ENCODE measurements at regions not wholly inside any gene's neighbourhood (a gene's known extent, or its start where the extent isn't known, plus 50 kb on each side); places are given as distances from the start of the nearest gene placed in this dataset.

DNA sequence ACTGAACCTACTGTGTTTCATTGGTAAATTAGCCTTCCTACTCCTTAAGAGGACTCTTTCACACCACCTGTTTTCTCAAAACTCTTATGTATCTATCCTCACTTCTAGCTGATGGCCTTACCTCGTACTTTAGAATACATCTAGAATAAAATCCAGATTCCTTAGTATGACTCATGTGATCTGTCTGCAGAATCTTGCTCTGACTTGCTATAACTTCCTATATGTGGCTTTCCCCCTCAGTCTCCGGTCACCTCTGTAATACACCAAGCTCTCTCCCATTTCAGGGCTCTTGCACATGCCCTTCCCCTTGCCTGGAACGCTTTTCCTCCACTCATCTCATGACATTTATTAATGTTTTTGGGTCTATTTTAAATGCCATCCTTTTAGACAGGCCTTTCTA is 95.6 kb upstream of the LHCGR start:
- Mint-ChIP-seq H3K27ac (ENCODE audit: unreplicated experiment) (no peak overlapping the region), H3K9me3 (ENCODE audit: unreplicated experiment) (peaks cover 2% of the 10 kb centered on the region), H3K27me3 (ENCODE audit: unreplicated experiment) (peaks cover 2% of the 10 kb centered on the region), H3K4me1 (ENCODE audit: low read depth, unreplicated experiment) (peaks cover 7% of the 10 kb centered on the region), H3K4me3 (ENCODE audit: unreplicated experiment) (no peak overlapping the region), H3K36me3 (ENCODE audit: unreplicated experiment) (no peaks in the 10 kb centered on the region)
- no peak for TF ChIP-seq CTCF (IDR thresholded peaks at IDR 0.05; ENCODE audit: partially characterized antibody, unreplicated experiment)
- no peak for DNase-seq

DNA sequence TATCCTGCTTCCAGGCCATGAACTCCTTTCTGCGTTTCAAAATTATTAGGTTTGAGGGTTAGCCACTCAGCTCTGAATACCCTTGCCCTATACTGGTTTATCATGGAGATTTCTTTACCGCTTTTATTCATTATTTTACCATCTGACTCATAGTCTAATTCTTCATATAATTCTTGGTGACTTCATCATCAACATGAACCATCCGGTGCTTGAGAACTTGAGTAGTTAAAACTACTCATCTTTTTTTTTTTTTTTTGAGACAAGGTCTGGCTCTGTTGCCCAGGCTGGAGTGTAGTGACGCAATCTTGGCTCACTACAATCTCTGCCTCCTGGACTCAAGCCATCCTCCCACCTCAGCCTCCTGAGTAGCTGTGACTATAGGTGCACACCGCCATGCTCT is 94.2 kb upstream of the LHCGR start:
- no peak for TF ChIP-seq CTCF (IDR thresholded peaks at IDR 0.05; ENCODE audit: partially characterized antibody, unreplicated experiment)
- Mint-ChIP-seq H3K4me1 (ENCODE audit: low read depth, unreplicated experiment) (peaks cover 5% of the 10 kb centered on the region), H3K9me3 (ENCODE audit: unreplicated experiment) (peaks cover 3% of the 10 kb centered on the region), H3K27ac (ENCODE audit: unreplicated experiment) (no peak overlapping the region), H3K4me3 (ENCODE audit: unreplicated experiment) (no peak overlapping the region), H3K36me3 (ENCODE audit: unreplicated experiment) (no peaks in the 10 kb centered on the region), H3K27me3 (ENCODE audit: unreplicated experiment) (peaks cover 2% of the 10 kb centered on the region)
- no peak for DNase-seq

DNA sequence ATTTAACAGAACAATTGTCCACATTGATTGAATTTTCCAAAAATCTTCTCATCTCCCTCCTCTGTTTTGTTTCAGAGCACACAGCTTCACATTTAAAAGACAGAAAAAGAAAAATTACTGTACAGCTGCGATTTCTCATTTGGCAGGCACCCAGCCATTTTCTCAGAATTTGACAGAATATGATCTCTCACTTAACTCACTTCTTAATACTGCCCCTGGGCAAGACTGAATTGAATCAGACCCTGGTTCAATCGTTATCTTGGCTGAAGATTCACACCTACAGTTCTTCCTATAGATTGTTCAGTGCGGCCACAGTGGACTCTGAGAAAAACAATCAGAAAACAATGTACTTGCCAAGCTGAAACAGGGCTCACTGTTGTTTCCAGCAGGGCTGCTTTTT is 90.2 kb upstream of the LHCGR start:
- Mint-ChIP-seq H3K9me3 (ENCODE audit: unreplicated experiment) (peaks cover 3% of the 10 kb centered on the region), H3K4me3 (ENCODE audit: unreplicated experiment) (no peak overlapping the region), H3K36me3 (ENCODE audit: unreplicated experiment) (no peaks in the 10 kb centered on the region), H3K27me3 (ENCODE audit: unreplicated experiment) (no peaks in the 10 kb centered on the region), H3K27ac (ENCODE audit: unreplicated experiment) (no peak overlapping the region), H3K4me1 (ENCODE audit: low read depth, unreplicated experiment) (peaks cover 5% of the 10 kb centered on the region)
- DNase-seq, result no peak
- no peak for TF ChIP-seq CTCF (IDR thresholded peaks at IDR 0.05; ENCODE audit: partially characterized antibody, unreplicated experiment)

DNA sequence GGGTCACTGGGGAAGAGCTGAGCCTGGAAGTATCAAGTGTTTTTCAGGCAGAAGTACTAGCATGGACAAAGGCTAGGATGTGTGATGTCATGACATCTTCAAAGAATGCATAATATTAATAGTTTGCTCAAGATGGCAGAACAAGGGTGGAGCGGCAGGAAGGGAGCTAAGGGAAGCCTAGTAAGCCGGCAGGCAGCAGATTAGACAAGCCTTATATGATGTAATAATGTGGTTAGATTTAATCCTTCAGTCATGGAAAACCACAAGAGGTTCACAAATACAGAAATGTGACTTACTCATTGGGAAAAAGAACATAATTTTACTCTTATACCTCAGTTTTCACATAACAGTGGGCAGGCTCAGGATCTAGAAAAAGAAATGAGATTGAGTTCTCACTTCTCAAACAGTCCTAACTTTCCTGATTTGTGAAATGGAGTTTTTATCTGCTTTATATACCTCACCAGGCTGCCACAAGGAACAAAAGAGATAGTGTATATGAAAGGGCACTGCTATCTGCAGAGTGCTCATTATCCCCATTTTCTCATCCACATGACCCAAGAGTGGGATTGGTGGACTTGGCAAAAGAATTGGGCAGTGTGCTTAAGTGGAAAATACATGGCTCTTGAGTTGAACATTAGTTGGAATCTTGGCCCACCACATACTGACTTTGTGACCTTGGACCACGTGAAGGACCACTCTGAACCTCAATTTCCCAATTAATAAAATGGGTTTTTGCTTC is 89.1 kb upstream of the LHCGR start:
- H3K27ac Mint-ChIP-seq (ENCODE audit: unreplicated experiment), result no peak overlapping the region
- H3K27me3 Mint-ChIP-seq (ENCODE audit: unreplicated experiment), result no peaks in the 10 kb centered on the region
- no peak overlapping the region for H3K4me3 Mint-ChIP-seq (ENCODE audit: unreplicated experiment)
- TF ChIP-seq CTCF (IDR thresholded peaks at IDR 0.05; ENCODE audit: partially characterized antibody, unreplicated experiment), result no peak
- H3K4me1 Mint-ChIP-seq (ENCODE audit: low read depth, unreplicated experiment), result peaks cover 5% of the 10 kb centered on the region
- DNase-seq, result no peak
- peaks cover 2% of the 10 kb centered on the region for H3K9me3 Mint-ChIP-seq (ENCODE audit: unreplicated experiment)
- H3K36me3 Mint-ChIP-seq (ENCODE audit: unreplicated experiment), result no peaks in the 10 kb centered on the region

- no peaks in the 10 kb centered on the region for H3K27me3 Mint-ChIP-seq (ENCODE audit: unreplicated experiment)
- no peak overlapping the region for H3K27ac Mint-ChIP-seq (ENCODE audit: unreplicated experiment)
- DNase-seq, result no peak
- H3K4me3 Mint-ChIP-seq (ENCODE audit: unreplicated experiment), result no peak overlapping the region
- H3K4me1 Mint-ChIP-seq (ENCODE audit: low read depth, unreplicated experiment), result peaks cover 5% of the 10 kb centered on the region
- TF ChIP-seq CTCF (IDR thresholded peaks at IDR 0.05; ENCODE audit: partially characterized antibody, unreplicated experiment), result no peak
- no peaks in the 10 kb centered on the region for H3K36me3 Mint-ChIP-seq (ENCODE audit: unreplicated experiment)
- peaks cover 2% of the 10 kb centered on the region for H3K9me3 Mint-ChIP-seq (ENCODE audit: unreplicated experiment)
Observed at GRCh38 chr2:48841126-48841525, 85.6 kb upstream of the LHCGR start.

All from glutamatergic neuron (in vitro differentiated cells).